NB4 (cell line): ENCODE measurements at regions not wholly inside any gene's neighbourhood (a gene's known extent, or its start where the extent isn't known, plus 50 kb on each side); places are given as distances from the start of the nearest gene placed in this dataset.

Experiments
- DNase-seq: peaks from one replicate; pipeline ENCODE4 v3.0.0; 2010; ENCODE audit warnings: low read depth
- H3K4me3 ChIP-seq: one replicate; pipeline ENCODE4 v1.5.1; 2011; ENCODE audit warnings: mild to moderate bottlenecking, low read depth, low read length, moderate library complexity
- CTCF ChIP-seq: IDR thresholded peaks from one replicate; pipeline ENCODE4 v1.5.1; 2012; ENCODE audit warnings: low read depth, low read length
- MAX ChIP-seq: IDR thresholded peaks from 2 replicates; pipeline ENCODE4 v1.6.1; 2011; ENCODE audit warnings: low read depth, low read length
- MYC ChIP-seq: IDR thresholded peaks from 2 replicates; pipeline ENCODE4 v1.6.1; 2011; ENCODE audit warnings: low read depth, low read length
- POLR2A ChIP-seq: IDR thresholded peaks from 2 replicates; pipeline ENCODE4 v1.6.1; 2011; ENCODE audit warnings: mild to moderate bottlenecking; ENCODE audit not compliant: insufficient read length; ENCODE audit errors: extremely low read depth

- H3K4me3 ChIP-seq: no peak overlapping the region
- TF ChIP-seq POLR2A (no peak), MAX (no peak), MYC (no peak), CTCF (no peak)
- no peak for DNase-seq
Observed at GRCh38 chr4:59729321-59729720, 1470.8 kb upstream of the ADGRL3 start.

GRCh38 chr4:59748433-59748832 lies 1451.7 kb upstream of the ADGRL3 start:
- TF ChIP-seq MAX (no peak), MYC (no peak), POLR2A (no peak), CTCF (no peak)
- no peak overlapping the region for H3K4me3 ChIP-seq
- no peak for DNase-seq

- no peak for DNase-seq
Observed at GRCh38 chr4:59759082-59759825, 1440.9 kb upstream of the ADGRL3 start.

GRCh38 chr4:59762344-59762743 lies 1437.8 kb upstream of the ADGRL3 start:
- no peak overlapping the region for H3K4me3 ChIP-seq
- TF ChIP-seq MYC (no peak), POLR2A (no peak), CTCF (no peak), MAX (no peak)
- DNase-seq: no peak

More at GRCh38 chr4:59759082-59759825, 1440.9 kb upstream of the ADGRL3 start:
- TF ChIP-seq MAX (no peak), POLR2A (no peak), MYC (no peak), CTCF (no peak)
- no peak overlapping the region for H3K4me3 ChIP-seq

GRCh38 chr4:59770601-59771264 lies 1429.4 kb upstream of the ADGRL3 start:
- H3K4me3 ChIP-seq: no peak overlapping the region
- TF ChIP-seq MAX: no peak
- no peak for TF ChIP-seq POLR2A
- no peak for TF ChIP-seq CTCF
- TF ChIP-seq MYC: no peak

More at GRCh38 chr4:59770601-59771264, 1429.4 kb upstream of the ADGRL3 start:
- no peak for DNase-seq
